ENCODE measurements at regions not wholly inside any gene's neighbourhood (a gene's known extent, or its start where the extent isn't known, plus 50 kb on each side); places are given as distances from the start of the nearest gene placed in this dataset.
"Not testable (repeated sequence)": the region's sequence is repeated elsewhere in the genome, so short reads cannot be mapped to it uniquely, and the experiment has no call there.

DNA sequence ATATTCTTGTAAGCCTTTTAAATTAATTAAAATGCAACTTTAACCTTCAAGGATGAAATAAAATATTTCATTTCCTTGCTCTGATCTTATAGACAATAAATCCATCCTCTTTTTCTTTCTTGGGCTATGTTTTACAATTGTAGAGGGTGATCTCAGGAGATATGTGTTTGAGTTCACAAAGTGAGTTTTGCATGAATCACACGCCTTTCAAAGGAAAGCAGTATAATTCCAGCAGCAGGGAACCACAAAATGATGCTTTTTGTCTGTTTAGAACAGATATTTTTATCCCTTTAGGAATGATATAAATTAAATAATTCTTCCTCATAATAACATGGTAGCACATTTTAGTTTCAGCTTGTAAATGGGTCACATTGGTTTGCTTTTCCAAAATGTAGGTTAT lies 191.2 kb downstream of the SEMA6D start:
- H3K4me3 ChIP-seq (ENCODE audit: low read length) = no peak overlapping the region
- TF ChIP-seq, protein P1, sequence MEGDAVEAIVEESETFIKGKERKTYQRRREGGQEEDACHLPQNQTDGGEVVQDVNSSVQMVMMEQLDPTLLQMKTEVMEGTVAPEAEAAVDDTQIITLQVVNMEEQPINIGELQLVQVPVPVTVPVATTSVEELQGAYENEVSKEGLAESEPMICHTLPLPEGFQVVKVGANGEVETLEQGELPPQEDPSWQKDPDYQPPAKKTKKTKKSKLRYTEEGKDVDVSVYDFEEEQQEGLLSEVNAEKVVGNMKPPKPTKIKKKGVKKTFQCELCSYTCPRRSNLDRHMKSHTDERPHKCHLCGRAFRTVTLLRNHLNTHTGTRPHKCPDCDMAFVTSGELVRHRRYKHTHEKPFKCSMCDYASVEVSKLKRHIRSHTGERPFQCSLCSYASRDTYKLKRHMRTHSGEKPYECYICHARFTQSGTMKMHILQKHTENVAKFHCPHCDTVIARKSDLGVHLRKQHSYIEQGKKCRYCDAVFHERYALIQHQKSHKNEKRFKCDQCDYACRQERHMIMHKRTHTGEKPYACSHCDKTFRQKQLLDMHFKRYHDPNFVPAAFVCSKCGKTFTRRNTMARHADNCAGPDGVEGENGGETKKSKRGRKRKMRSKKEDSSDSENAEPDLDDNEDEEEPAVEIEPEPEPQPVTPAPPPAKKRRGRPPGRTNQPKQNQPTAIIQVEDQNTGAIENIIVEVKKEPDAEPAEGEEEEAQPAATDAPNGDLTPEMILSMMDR (conservative IDR thresholded peaks at IDR 0.05; ENCODE audit: low read length) = no peak
- DNase-seq (ENCODE audit: low read depth) = no peak

DNA sequence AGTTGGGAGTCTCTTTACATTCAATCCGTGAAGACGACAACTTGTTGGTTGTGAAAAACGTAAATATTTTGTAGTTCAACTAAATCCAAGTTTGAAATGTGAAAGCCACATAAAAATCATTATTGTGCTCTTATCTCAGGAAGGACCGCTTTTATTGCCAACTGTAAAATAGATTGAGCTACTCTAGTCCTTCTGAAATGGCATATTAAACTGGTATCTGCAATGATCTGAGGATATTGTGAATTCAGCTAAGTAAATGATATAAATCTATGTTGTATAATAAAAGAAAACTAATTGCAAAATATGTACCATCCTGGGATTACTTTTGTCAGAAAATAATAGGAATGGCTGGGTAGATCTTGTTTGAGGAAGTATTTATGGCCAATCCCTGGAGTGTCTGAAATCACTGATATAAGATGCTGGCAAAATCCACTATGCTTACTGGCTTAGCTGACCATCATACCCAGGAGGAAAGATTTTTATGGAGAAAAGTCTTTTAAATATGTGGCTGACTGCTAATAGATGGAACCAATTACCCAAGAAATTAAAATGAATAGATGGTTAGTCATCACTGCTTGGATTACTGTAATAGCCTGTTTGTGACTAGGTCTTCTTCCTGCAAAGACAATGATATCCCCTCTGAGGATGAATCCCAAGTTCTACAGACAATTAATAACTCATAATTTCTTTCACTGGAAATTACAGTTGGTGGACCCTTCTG lies 191.8 kb downstream of the SEMA6D start:
- DNase-seq (ENCODE audit: low read depth) = peak; percentile 41
- no peak overlapping the region for H3K4me3 ChIP-seq (ENCODE audit: low read length)
- TF ChIP-seq, protein P1 (conservative IDR thresholded peaks at IDR 0.05; ENCODE audit: low read length) = no peak

DNA sequence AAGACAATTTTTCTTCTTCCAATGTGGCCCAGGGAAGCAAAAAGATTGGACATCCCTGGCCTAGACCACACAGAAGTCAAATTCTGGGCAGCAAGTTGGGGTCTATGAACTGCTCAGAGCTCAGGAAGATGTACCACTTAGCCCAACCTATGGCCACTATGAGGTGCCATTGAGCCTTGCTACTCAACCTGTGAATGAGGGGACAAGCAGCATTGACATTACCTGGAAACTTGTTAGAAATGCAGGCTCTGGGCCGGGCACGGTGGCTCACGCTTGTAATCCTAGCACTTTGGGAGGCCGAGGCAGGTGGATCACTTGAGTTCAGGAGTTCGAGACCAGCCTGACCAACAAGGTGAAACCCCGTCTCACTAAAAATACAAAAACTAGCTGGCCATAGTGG lies 195.6 kb downstream of the SEMA6D start:
- DNase-seq (ENCODE audit: low read depth); H3K4me3 ChIP-seq (ENCODE audit: low read length): not testable (repeated sequence)

- DNase-seq (ENCODE audit: low read depth) = no peak
- H3K4me3 ChIP-seq (ENCODE audit: low read length) = no peak overlapping the region
- TF ChIP-seq, protein P1 (conservative IDR thresholded peaks at IDR 0.05; ENCODE audit: low read length) = no peak
Measured at GRCh38 chr15:47917881-47918280, 200.6 kb downstream of the SEMA6D start.

DNA sequence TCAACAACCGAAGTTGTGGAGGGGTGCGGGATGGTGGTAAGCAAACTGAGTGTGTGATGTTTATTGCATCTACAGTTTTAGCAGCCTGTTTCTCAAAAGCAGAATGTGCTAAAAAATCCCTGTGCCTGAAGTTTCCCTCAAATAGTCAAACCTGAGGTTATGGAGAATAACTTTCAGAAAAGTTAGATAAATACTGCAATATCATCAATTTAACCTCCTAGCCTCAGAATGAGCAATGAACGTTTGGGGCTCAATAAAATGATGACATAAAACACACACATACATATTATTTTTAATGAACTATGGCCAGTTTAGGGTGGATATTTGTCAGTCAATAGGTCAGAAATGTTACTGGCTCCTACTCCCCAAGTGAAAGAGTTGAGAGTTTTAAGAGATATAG lies 201.6 kb downstream of the SEMA6D start:
- TF ChIP-seq, protein P1 (conservative IDR thresholded peaks at IDR 0.05; ENCODE audit: low read length) = no peak
- no peak for DNase-seq (ENCODE audit: low read depth)
- H3K4me3 ChIP-seq (ENCODE audit: low read length) = no peak overlapping the region

DNA sequence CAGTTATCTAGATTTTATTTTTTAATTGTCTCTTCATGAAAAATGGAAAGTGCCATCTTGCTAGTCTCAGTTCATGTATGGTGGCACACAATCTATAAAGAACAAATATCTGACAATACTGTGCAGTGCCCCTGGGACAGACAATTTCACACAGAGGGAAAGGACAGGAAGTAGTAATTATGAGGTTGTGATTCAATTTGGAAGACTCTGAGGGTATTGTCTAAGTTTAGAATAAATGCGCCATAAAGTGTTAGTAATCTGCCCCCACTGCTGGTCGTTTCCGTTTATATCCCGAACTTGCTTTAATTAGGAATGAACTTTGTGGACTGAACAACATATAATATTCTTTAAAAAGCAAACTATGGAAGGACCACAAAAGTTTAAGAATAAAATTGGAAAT lies 196.4 kb upstream of the SLC24A5 start:
- DNase-seq (ENCODE audit: low read depth) = no peak
- TF ChIP-seq, protein P1 (conservative IDR thresholded peaks at IDR 0.05; ENCODE audit: low read length) = no peak
- no peak overlapping the region for H3K4me3 ChIP-seq (ENCODE audit: low read length)

- no peak for DNase-seq (ENCODE audit: low read depth)
- H3K4me3 ChIP-seq (ENCODE audit: low read length) = no peak overlapping the region
- TF ChIP-seq, protein P1 (conservative IDR thresholded peaks at IDR 0.05; ENCODE audit: low read length) = no peak
Measured at GRCh38 chr15:47929138-47929803, 191.5 kb upstream of the SLC24A5 start.

All from AG10803 (cell line).